ENCODE measurements at regions not wholly inside any gene's neighbourhood (a gene's known extent, or its start where the extent isn't known, plus 50 kb on each side); places are given as distances from the start of the nearest gene placed in this dataset.

- DNase-seq: no peak
Observed at GRCh38 chr9:11001546-11001945, 388.7 kb upstream of the PTPRD start.

- DNase-seq: no peak
Observed at GRCh38 chr9:11002705-11003104, 389.9 kb upstream of the PTPRD start.

DNA sequence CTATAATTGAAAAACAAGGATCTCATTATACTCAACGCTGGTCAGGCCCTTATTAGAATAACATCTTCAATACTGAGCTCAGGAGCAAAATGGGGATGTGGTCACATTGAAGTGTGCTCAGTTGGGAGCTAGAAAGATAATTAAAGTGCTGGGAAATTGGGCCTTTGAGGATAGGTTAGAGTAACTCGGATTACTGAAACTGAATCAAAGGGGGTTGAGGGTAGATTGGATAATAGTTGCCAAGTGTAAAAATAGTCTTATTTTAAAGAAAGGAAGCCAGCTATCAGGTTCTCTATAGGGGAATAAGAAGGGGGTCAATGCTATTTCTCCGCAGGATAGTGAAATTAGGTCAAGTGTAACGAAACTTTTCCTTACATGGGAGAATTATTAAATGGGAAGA is 391.0 kb upstream of the PTPRD start:
- no peak for DNase-seq

DNA sequence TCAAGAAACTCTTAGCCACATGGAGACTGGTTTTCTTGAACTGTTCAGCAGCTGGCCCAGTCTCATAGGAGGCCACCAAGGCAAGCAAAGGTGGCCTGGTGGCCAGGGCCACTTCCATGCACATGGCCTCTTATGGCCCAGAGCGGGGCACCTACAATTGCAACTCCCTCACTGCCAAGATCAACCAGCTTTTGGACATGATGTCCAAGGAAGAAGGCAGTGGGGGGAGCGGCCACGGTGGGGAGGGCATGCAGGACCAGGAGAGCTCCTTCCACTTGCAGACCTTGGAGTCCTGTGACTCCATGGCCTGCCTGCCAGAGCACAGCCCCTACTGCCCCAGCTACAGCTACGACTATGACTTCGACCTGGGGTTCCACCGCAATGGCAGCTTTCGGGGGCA is 398.9 kb upstream of the PTPRD start:
- no peak for DNase-seq

DNA sequence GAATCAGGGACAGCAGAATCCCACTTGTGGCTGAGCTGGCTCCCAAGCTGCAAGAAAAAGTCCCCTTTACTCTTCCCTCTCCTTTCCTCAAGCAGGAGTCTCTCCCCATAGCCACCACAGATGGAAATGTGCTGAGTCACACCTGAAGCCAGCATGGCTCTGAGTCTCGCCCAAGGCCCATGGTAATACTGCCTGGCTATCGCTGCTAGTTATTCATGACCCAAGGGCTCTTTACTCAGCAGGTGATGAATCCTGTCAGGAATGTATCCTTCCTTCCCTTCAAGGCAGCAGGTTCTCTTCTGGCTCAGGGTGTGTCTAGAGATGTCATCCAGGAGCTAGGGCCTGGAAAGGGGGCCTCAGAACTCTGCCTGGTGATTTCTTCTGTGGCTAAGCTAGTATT is 403.3 kb upstream of the PTPRD start:
- no peak for DNase-seq

GRCh38 chr9:11023201-11023600 is 410.4 kb upstream of the PTPRD start:
- DNase-seq: no peak

- DNase-seq: no peak
Observed at GRCh38 chr9:11025775-11026174, 413.0 kb upstream of the PTPRD start.

DNA sequence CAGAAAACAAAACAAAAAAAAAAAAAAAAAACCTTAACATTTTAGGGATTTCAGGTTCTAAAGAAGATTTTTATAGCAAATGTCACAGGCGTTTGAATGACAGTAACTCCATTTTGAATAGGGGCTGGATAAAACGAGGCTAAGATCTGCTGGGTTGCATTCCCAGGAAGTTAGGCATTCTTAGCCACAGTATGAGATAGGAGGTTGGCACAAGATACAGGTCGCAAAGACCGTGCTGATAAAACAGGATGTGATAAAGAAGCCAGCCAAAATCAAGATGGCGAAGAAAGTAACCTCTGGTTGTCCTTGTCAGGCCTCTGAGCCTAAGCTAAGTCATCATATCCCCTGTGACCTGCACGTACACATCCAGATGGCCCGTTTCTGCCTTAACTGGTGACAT is 425.6 kb upstream of the PTPRD start:
- DNase-seq: no peak

DNA sequence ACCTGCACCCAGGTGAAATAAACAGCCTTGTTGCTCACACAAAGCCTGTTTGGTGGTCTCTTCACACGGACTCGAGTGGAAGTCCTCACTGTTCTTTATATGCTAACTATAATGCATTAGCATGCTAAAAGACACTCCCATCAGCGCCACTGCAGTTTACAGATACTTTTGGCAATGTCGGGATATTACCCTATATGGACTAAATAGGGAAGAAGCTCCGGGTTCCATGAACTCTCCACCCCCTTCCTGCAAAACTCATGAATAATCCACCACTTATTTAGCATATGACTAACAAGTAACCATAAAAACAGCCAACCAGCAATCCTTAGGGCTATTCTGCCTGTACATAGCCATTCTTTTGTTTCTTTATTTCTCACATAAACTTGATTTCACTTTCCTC is 426.2 kb upstream of the PTPRD start:
- DNase-seq: no peak

DNA sequence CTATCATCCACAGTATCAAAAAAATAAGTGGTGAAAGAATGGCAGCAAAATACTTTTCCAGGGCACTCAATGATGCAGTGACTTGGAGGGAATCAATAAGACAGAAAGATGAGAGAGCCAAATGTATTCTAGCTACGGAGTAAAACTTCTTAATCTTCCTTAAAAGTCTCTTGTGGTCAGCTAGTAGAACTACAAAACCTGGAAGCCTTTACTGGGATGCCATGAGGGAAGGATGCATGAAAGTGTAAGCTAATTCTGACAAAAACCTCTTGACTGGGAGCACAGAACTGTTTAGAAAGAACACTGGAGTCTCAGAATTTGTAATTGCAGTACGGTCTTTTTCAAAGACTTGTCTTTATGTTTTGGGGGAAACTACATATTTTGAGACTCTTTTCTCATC is 432.8 kb upstream of the PTPRD start:
- no peak for DNase-seq

- no peak for DNase-seq
Observed at GRCh38 chr9:11063263-11063662, 450.5 kb upstream of the PTPRD start.

- no peak for DNase-seq
Observed at GRCh38 chr9:11064909-11065308, 452.1 kb upstream of the PTPRD start.

DNA sequence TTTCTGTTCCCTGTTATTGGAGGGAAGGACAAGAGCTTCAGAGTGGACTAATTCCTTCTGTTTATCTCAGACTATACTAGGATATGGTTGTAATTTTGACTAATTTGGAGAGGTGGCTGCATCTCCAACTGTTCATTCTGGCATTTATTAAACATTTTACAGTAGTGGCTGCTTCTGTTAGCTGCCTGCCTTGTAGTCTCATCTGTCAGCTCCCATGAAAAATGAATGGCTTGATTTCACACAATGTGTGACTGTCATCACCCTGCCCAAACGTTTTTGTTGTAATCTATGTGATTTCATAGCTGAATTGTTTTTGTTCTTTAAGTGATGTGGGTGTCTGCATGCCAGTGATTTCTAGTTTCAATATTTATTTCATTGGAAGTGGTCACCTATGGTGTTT is 459.4 kb upstream of the PTPRD start:
- DNase-seq: no peak

GRCh38 chr9:11086561-11086960 is 473.8 kb upstream of the PTPRD start:
- no peak for DNase-seq

DNA sequence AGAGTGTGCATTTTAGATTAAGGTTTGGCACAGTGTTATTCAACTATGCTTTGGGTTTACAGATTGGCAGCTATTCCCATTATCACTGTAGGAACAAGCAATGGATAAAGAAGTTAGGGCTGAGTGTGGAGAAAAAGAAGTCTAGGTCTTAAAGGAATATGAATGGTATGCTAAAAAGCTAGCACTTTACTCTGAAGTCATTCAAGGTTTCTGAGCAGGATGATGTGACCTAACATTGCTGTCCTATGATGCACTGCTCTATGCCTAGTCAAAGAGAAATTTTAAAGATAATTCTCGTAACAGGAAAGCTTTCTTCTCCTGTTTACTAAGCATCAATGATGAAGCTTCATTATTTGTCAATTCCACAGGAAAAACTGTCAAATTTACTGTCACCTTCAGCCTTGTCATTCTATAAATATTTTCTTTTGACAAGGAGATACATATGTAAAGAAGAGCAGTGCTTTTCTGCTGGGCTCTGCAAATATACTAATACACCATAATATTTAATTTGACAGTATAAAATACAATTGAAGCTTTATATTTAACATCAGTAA is 476.1 kb upstream of the PTPRD start:
- DNase-seq: no peak

DNA sequence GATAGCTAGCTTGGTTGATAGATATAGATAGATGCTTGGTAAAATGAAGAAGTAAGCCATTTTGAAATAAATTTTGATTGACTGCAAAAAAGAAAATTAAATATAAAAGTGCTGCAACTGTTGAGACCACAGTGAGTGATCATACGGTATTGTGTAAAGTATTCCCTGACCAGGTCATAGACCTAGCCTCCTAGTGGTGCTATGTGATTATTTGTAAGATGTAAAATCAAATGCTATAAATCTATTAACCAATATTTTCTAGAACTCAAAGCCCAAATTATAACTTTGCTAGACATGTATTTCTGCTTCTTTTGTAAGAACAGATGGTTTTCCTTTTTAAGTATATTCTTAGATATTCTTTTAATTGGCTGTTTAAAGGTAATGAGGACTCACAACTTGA is 480.2 kb upstream of the PTPRD start:
- DNase-seq: no peak

- no peak for DNase-seq
Observed at GRCh38 chr9:11097020-11097419, 484.2 kb upstream of the PTPRD start.

DNA sequence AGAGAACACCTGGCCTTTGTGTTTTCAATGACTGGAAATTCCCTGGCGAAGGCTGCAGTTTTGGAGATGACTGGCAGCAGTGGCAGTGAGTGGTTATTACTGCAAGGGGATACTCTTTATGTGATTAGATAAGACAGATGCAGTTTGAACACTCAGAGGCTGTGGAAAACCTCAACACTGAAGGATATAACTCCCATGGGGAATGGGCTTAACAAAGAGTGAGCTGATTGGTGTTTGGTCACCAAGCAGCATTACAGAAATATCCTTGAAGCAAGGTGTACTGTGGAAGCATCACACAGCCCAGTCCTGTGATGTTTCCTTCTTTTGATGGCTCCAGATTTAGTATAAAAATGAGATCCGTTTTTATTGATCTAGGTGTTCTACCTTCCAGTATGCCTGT is 490.7 kb upstream of the PTPRD start:
- peak; percentile 78 to 95 for DNase-seq

- no peak for DNase-seq
Observed at GRCh38 chr9:11107196-11107595, 494.4 kb upstream of the PTPRD start.

- DNase-seq: no peak
Observed at GRCh38 chr9:11128156-11128555, 515.4 kb upstream of the PTPRD start.

DNA sequence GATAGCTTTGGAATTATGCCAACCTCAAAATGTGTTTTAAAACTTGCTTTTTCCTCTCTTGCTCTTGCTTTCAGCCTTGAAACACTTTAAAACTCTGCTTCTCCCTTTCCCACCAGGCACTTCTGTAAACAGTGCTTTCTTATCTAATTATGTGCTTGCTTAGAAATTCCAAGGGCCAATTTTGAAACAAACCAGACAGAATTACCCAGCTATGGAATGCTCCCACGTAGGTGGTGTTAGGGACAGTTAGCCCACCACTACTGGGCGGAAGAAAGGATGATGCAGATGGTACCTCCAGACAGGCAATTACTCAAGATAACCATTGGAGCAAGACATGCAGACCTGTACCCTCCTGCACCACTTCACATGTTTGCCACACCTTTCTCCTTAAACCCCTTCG is 523.0 kb upstream of the PTPRD start:
- DNase-seq: no peak

GRCh38 chr9:11141357-11141756 is 528.6 kb upstream of the PTPRD start:
- no peak for DNase-seq

GRCh38 chr9:11142965-11143738 is 530.4 kb upstream of the PTPRD start:
- no peak for DNase-seq

DNA sequence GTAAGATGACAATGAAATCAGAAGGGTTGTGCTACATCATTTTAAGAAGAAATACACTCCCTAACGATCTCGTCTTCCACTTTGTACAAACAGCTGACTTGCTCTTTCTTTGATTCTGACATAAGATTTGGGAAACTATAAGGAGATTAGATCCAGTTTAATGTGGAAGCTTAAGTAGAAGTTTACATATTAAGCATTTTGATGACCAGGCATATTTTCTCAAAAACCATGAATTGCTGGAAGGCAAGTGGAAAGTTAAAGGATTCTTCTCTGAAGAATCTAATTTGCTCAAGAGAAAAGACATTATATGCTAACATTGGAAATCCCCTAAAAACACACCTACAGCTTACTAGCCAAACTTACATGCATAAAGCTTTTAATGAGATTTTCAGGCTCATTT is 531.9 kb upstream of the PTPRD start:
- DNase-seq: no peak

GRCh38 chr9:11148189-11148588 is 535.4 kb upstream of the PTPRD start:
- no peak for DNase-seq

Measured in NCI-H524 (cell line).